GM23338 (cell line): ENCODE measurements at regions not wholly inside any gene's neighbourhood (a gene's known extent, or its start where the extent isn't known, plus 50 kb on each side); places are given as distances from the start of the nearest gene placed in this dataset.

Experiments used
- ATAC-seq: fragments of 200-7000 bp; cut with Tn5 transposase; 3 replicates; pipeline ENCODE4 v1.9.1; 2020
- DNase-seq: peaks from one replicate; pipeline ENCODE4 v3.0.0-alpha.2; 2015; ENCODE audit warnings: low spot score
- H2AFZ ChIP-seq: fragments of 200-600 bp; sonication (generic); 2 replicates; pipeline ENCODE4 v1.8.0; 2016; ENCODE audit warnings: antibody characterized with exemption, mild to moderate bottlenecking, moderate library complexity
- H3F3A ChIP-seq: fragments of 200-600 bp; sonication (generic); replicated peaks from 2 replicates; pipeline ENCODE4 v1.8.0; 2017; ENCODE audit warnings: antibody characterized with exemption, mixed run types, low read depth
- H3K27ac ChIP-seq: fragments of 200-600 bp; sonication (generic); 2 replicates; pipeline ENCODE4 v1.6.1; 2016; ENCODE audit warnings: low read depth
- H3K27me3 ChIP-seq: fragments of 200-600 bp; sonication (generic); 2 replicates; pipeline ENCODE4 v1.8.0; 2016; ENCODE audit warnings: mild to moderate bottlenecking, mixed run types, moderate library complexity; ENCODE audit not compliant: insufficient read depth
- H3K36me3 ChIP-seq: fragments of 200-600 bp; sonication (generic); 2 replicates; pipeline ENCODE4 v1.8.0; 2016; ENCODE audit warnings: mild to moderate bottlenecking; ENCODE audit not compliant: insufficient read depth
- H3K4me1 ChIP-seq: fragments of 200-600 bp; sonication (generic); 2 replicates; pipeline ENCODE4 v1.8.0; 2016; ENCODE audit warnings: mild to moderate bottlenecking, moderate library complexity; ENCODE audit not compliant: insufficient read depth
- H3K4me2 ChIP-seq: fragments of 200-600 bp; sonication (generic); 2 replicates; pipeline ENCODE4 v1.7.1; 2017; ENCODE audit warnings: mixed run types
- H3K4me3 ChIP-seq: fragments of 200-600 bp; sonication (generic); 2 replicates; pipeline ENCODE4 v1.6.1; 2016; ENCODE audit warnings: mixed run types
- H3K79me2 ChIP-seq: fragments of 200-600 bp; sonication (generic); replicated peaks from 2 replicates; pipeline ENCODE4 v1.8.0; 2017; ENCODE audit warnings: mild to moderate bottlenecking; ENCODE audit not compliant: insufficient read depth
- H3K9me2 ChIP-seq: fragments of 200-600 bp; sonication (generic); 2 replicates; pipeline ENCODE4 v1.8.0; 2017; ENCODE audit not compliant: insufficient read depth
- H4K20me1 ChIP-seq: fragments of 200-600 bp; sonication (generic); replicated peaks from 2 replicates; pipeline ENCODE4 v1.8.0; 2017; ENCODE audit warnings: mild to moderate bottlenecking; ENCODE audit not compliant: insufficient read depth
- H3K27ac Mint-ChIP-seq: 2 replicates; pipeline ENCODE4 v1.8.0; 2020; ENCODE audit warnings: inconsistent platforms, mild to moderate bottlenecking, moderate library complexity, mixed read lengths
- H3K27me3 Mint-ChIP-seq: 3 replicates; pipeline ENCODE4 v1.8.0; 2022; ENCODE audit warnings: low read depth, mild to moderate bottlenecking, moderate library complexity, mixed read lengths, inconsistent platforms; ENCODE audit not compliant: insufficient read depth, poor library complexity
- H3K36me3 Mint-ChIP-seq: 3 replicates; pipeline ENCODE4 v1.8.0; 2021; ENCODE audit warnings: low read depth, mild to moderate bottlenecking, inconsistent platforms, moderate library complexity, mixed read lengths
- H3K4me1 Mint-ChIP-seq: 3 replicates; pipeline ENCODE4 v1.8.0; 2020; ENCODE audit warnings: mild to moderate bottlenecking, inconsistent platforms, mixed read lengths
- H3K4me3 Mint-ChIP-seq: 3 replicates; pipeline ENCODE4 v1.8.0; 2021; ENCODE audit warnings: moderate library complexity, mild to moderate bottlenecking, inconsistent platforms, mixed read lengths
- H3K9me3 Mint-ChIP-seq: 3 replicates; pipeline ENCODE4 v1.8.0; 2020; ENCODE audit warnings: moderate library complexity, mild to moderate bottlenecking, inconsistent platforms, mixed read lengths
- CREB1 ChIP-seq: fragments of 250-450 bp; sonication (Bioruptor Pico); IDR thresholded peaks from 2 replicates; pipeline ENCODE4 v1.5.0; 2020; ENCODE audit warnings: low read depth, mild to moderate bottlenecking, moderate library complexity
- EZH2 ChIP-seq: fragments of 200-600 bp; sonication (generic); IDR thresholded peaks from one replicate; pipeline ENCODE4 v1.8.0; 2017; ENCODE audit warnings: antibody characterized with exemption, mild to moderate bottlenecking, low read depth; ENCODE audit not compliant: unreplicated experiment
- JUNB ChIP-seq: IDR thresholded peaks from one replicate; pipeline ENCODE4 v1.6.1; 2016; ENCODE audit warnings: antibody characterized with exemption; ENCODE audit not compliant: unreplicated experiment
- NANOG ChIP-seq: IDR thresholded peaks from 2 replicates; pipeline ENCODE4 v1.6.1; 2016; ENCODE audit warnings: antibody characterized with exemption, borderline replicate concordance
- POLR2AphosphoS5 ChIP-seq: IDR thresholded peaks from 2 replicates; pipeline ENCODE4 v1.6.1; 2016; ENCODE audit warnings: antibody characterized with exemption, low read depth
- REST ChIP-seq: IDR thresholded peaks from one replicate; pipeline ENCODE4 v1.6.1; 2018; ENCODE audit warnings: antibody characterized with exemption; ENCODE audit not compliant: unreplicated experiment
- STAT1 ChIP-seq: IDR thresholded peaks from one replicate; pipeline ENCODE4 v1.6.1; 2016; ENCODE audit warnings: antibody characterized with exemption; ENCODE audit not compliant: unreplicated experiment
- ZNF331 ChIP-seq: fragments of 250-450 bp; sonication (Bioruptor Pico); IDR thresholded peaks from 2 replicates; pipeline ENCODE4 v1.5.0; 2020; ENCODE audit warnings: low read depth, mild to moderate bottlenecking, moderate library complexity
- ZNF462 ChIP-seq: fragments of 250-450 bp; sonication (Bioruptor Pico); IDR thresholded peaks from 2 replicates; pipeline ENCODE4 v1.5.0; 2020; ENCODE audit warnings: mild to moderate bottlenecking, moderate library complexity
- TF ChIP-seq, protein P1 (sequence below): IDR thresholded peaks from 2 replicates; pipeline ENCODE4 v1.6.1; 2016; ENCODE audit warnings: antibody characterized with exemption

- H3K9me2 ChIP-seq, result no peaks in the 10 kb centered on the region
- Mint-ChIP-seq H3K36me3 (peaks cover 4% of the 10 kb centered on the region; the same call in 2 of the 3 replicates), H3K4me1 (no peaks in the 10 kb centered on the region), H3K27ac (no peak overlapping the region), H3K4me3 (no peak overlapping the region), H3K9me3 (peaks cover 10% of the 10 kb centered on the region), H3K27me3 (peaks cover 2% of the 10 kb centered on the region)
- no peak overlapping the region for H3K4me3 ChIP-seq
- H2AFZ ChIP-seq, result no peak overlapping the region
- H4K20me1 ChIP-seq, result no peaks in the 10 kb centered on the region
- no peak overlapping the region for H3K4me2 ChIP-seq
- no peak for ATAC-seq
- no peaks in the 10 kb centered on the region for H3K79me2 ChIP-seq
- H3K36me3 ChIP-seq, result no peaks in the 10 kb centered on the region
- DNase-seq, result no peak
- H3K27ac ChIP-seq, result no peak overlapping the region
- no peak for TF ChIP-seq EZH2
- no peaks in the 10 kb centered on the region for H3F3A ChIP-seq
- no peaks in the 10 kb centered on the region for H3K4me1 ChIP-seq
- H3K27me3 ChIP-seq, result no peaks in the 10 kb centered on the region
Observed at GRCh38 chr18:77600674-77601073, 351.0 kb downstream of the GALR1 start.

- Mint-ChIP-seq H3K4me1 (no peaks in the 10 kb centered on the region), H3K4me3 (no peak overlapping the region), H3K27me3 (peaks cover 2% of the 10 kb centered on the region), H3K9me3 (peaks cover 19% of the 10 kb centered on the region), H3K27ac (no peak overlapping the region), H3K36me3 (peaks cover 4% of the 10 kb centered on the region; the same call in 2 of the 3 replicates)
- no peak overlapping the region for H3K27ac ChIP-seq
- no peak overlapping the region for H3K4me2 ChIP-seq
- ATAC-seq (no peak), DNase-seq (no peak)
- no peaks in the 10 kb centered on the region for H3K79me2 ChIP-seq
- no peak overlapping the region for H2AFZ ChIP-seq
- no peaks in the 10 kb centered on the region for H3K27me3 ChIP-seq
- no peaks in the 10 kb centered on the region for H3K36me3 ChIP-seq
- no peak overlapping the region for H3K4me3 ChIP-seq
- no peaks in the 10 kb centered on the region for H3K9me2 ChIP-seq
- H3F3A ChIP-seq, result no peaks in the 10 kb centered on the region
- H4K20me1 ChIP-seq, result no peaks in the 10 kb centered on the region
- H3K4me1 ChIP-seq, result no peaks in the 10 kb centered on the region
- no peak for TF ChIP-seq STAT1
- no peak for TF ChIP-seq REST
- no peak for TF ChIP-seq CREB1
- TF ChIP-seq JUNB, result no peak
- no peak for TF ChIP-seq NANOG
- no peak for TF ChIP-seq POLR2AphosphoS5
- no peak for TF ChIP-seq ZNF462 (CRISPR knock-in tag)
- TF ChIP-seq ZNF331 (CRISPR knock-in tag), result no peak
- TF ChIP-seq, protein P1, sequence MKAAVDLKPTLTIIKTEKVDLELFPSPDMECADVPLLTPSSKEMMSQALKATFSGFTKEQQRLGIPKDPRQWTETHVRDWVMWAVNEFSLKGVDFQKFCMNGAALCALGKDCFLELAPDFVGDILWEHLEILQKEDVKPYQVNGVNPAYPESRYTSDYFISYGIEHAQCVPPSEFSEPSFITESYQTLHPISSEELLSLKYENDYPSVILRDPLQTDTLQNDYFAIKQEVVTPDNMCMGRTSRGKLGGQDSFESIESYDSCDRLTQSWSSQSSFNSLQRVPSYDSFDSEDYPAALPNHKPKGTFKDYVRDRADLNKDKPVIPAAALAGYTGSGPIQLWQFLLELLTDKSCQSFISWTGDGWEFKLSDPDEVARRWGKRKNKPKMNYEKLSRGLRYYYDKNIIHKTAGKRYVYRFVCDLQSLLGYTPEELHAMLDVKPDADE, result no peak
Observed at GRCh38 chr18:77601567-77601966, 351.9 kb downstream of the GALR1 start.
